PFSK-1 (cell line): ENCODE measurements at regions not wholly inside any gene's neighbourhood (a gene's known extent, or its start where the extent isn't known, plus 50 kb on each side); places are given as distances from the start of the nearest gene placed in this dataset.

Source experiments
- POLR2AphosphoS5 ChIP-seq: IDR thresholded peaks from 2 replicates; pipeline ENCODE4 v1.6.1; 2012; ENCODE audit warnings: low read depth, mild to moderate bottlenecking, control low read depth, low read length, moderate library complexity
- REST ChIP-seq, 2 experiments: IDR thresholded peaks; 2 replicates each; pipeline versions ENCODE4 v1.6.1 to v1.8.0; 2011 to 2012; ENCODE audit warnings: low read depth in 2 of 2, low read length in 2 of 2, control low read depth in 1 of 2, inconsistent platforms in 1 of 2, mild to moderate bottlenecking in 1 of 2, moderate library complexity in 1 of 2; ENCODE audit not compliant: insufficient read depth in 1 of 2
- SIN3A ChIP-seq: IDR thresholded peaks from 2 replicates; pipeline ENCODE4 v1.6.1; 2012; ENCODE audit warnings: mild to moderate bottlenecking, low read length, moderate library complexity, borderline replicate concordance; ENCODE audit not compliant: insufficient read depth

- TF ChIP-seq POLR2AphosphoS5 (no peak), REST (IDR thresholded peaks at IDR 0.05; ENCODE audit: insufficient read depth in 1 of 2, low read depth in 2 of 2, low read length in 2 of 2) (no peak), SIN3A (no peak)
Measured at GRCh38 chr7:51666266-51666665, 349.7 kb upstream of the COBL start.
